CD1c-positive myeloid dendritic cell (primary cell): ENCODE measurements at regions not wholly inside any gene's neighbourhood (a gene's known extent, or its start where the extent isn't known, plus 50 kb on each side); places are given as distances from the start of the nearest gene placed in this dataset.
A peak's percentile ranks its signal among the peaks of the same experiment; 100 is the strongest.

Experiments used
- DNase-seq: peaks from one replicate; pipeline ENCODE4 v3.0.0-alpha.2; 2016; ENCODE audit errors: extremely low spot score

DNA sequence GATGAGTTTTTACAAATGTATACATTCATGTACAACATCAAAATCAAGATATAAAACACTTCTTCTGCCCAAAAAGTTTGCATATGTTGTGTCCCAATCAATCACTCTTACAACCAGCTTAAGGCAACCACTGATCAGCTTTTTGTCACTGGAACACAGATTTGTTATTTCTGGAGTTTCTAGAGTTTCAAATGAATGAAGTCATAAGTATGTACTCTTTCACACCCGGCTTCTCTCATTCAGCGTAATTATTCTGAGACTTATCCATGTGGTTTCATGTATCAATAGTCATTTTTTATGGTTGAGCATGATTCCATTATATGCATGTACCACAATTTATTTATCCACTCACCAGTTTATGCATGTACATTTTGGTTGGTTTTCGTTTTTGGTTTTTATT, 53.0 kb upstream of the CORO2B start:
- no peak for DNase-seq

DNA sequence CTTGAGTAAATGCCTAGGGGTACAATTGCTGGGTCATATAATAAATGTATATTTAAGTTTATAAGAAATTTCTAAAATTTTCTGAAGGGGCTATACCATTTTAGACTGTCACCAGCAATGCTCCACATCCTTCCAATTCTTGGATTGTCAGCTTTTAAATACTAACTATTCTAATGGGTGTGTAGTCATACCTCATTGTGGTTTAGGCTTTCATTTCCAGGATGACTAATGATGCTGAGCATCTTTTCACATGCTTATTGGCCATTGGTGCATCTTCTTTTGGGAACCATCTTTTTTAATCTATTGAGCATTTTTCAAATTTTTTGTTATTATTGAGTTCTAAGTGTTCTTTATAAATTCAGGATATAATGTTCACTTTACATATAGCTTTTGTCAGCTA, 52.5 kb upstream of the CORO2B start:
- DNase-seq = no peak

DNA sequence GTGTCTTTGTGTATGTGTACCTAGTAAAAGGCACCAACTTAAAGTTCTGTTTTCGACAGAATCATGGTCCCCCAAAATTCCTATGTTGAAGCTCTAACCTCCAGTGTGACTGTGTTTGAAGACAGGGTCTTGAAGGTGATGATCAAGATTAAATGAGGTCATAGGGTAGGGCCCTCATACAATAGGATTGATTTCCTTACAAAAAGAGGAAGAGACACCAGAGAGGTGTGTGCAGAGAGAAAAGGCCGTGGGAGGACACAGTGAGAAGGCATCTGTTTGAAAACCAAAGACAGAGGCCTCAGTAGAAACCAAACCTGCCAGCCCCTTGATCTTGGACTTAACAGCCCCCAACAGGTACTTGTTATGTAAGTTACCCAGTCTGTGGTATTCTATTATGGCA, 52.0 kb upstream of the CORO2B start:
- DNase-seq = peak; percentile 21

DNA sequence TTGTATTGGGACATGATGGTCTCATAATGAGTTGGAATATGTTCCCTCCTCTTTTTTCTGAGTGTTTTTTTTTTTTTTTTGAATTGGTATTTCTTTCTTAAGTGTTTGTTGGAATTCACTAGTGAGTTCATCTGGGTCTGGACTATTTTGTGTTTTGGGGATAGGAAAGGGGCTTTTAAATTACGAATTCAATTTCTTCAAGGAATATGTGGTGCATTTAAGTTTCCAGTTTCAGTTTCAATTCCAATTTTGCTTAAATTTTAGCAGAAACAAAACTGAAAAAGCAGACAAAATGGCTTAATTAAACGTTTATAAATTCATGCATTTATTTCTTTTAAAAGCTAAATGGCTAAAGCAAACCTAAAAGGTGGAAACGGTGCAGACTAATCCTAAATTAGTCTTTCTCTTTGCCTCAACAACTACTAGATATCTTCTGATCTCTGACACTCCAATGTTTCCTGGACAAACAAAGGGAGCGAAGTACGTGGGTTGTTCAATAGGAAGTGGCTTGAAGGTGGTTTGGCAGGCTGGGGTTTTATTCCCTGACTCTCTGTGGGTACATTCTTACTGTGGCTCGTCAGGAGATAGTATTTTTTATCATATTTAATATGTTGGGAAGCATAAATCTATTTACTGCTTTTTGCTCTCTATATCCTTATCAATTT, 50.0 kb upstream of the CORO2B start:
- DNase-seq = no peak
